WTC11 (cell line): ENCODE measurements at regions not wholly inside any gene's neighbourhood (a gene's known extent, or its start where the extent isn't known, plus 50 kb on each side); places are given as distances from the start of the nearest gene placed in this dataset.

Experiments
- PRRX2 ChIP-seq: fragments of 250-450 bp; sonication (Bioruptor Pico); IDR thresholded peaks from 2 replicates; pipeline ENCODE4 v1.8.0; 2021; ENCODE audit warnings: mild to moderate bottlenecking
- TEAD4 ChIP-seq: sonication (generic); formaldehyde crosslinking; IDR thresholded peaks from 2 replicates; pipeline ENCODE4 v1.8.0; 2022; ENCODE audit warnings: mild to moderate bottlenecking, missing genetic modification reagents

DNA sequence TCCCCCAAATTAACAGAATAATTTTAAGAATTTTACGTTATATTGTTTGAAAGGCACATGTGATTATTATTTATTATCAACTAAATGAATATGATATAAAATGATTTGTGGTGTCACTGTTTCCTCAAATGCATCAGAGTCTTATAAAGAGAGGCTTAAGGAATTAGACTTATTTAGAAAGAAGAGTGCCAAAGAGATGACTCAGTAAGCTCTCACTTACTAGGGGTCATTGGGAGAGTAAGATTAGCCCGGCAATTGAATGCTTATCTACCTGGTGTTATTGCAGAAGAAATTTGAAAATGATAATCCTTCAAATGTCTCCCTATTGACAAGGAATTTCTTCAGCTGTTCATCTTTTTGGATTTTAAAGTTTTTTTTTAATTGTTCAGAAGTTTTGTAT is 408.7 kb downstream of the OXSM start:
- no peak for TF ChIP-seq TEAD4 (CRISPR knock-in tag)
- TF ChIP-seq PRRX2 (CRISPR knock-in tag) = no peak
